ENCODE measurements at regions not wholly inside any gene's neighbourhood (a gene's known extent, or its start where the extent isn't known, plus 50 kb on each side); places are given as distances from the start of the nearest gene placed in this dataset.
"Not testable (repeated sequence)": the region's sequence is repeated elsewhere in the genome, so short reads cannot be mapped to it uniquely, and the experiment has no call there.

GRCh38 chr5:77867194-77867691 is 91.1 kb upstream of the TBCA start:
- DNase-seq, result no peak

- DNase-seq, result no peak
Measured at GRCh38 chr5:77866198-77866597, 90.1 kb upstream of the TBCA start.

DNA sequence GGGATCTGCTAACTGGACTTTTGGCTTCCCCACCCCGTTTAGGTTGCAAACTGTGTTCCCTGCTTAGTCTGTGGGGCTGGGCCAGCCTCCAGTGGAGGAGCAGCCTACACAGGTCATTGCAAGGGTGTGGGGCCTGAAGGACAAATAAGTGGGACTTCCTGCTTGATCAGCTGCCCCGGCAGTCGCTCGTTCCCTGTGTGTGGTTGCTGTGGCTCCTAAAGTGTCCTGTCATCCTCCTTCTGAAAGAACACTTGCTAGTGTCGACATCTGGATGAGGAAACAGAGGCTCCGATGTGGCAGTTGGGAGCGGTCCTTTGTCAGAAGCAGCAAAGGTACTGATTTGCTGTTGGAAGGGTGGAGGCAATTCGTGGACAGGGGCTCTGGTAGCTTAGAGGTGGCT is 88.9 kb upstream of the TBCA start:
- no peak for DNase-seq

DNA sequence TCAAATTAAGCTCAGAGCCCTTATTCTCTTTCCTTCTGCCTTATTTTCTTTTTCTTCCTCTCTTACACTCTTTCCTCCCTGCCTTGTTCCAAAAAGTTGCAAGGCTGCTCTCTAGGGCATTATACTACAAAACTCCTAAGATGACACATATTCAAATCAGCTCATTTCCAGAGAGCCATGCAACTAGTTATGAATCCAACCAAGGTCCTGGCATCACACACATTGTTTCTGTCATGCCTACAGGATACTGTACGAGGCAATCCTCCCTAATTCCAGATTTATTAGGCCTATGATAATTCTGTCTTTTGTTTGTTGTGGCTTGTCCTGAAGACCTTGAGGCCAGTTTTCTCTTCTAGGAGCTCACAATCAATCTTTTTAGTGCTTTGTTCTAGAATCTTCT is 87.0 kb upstream of the TBCA start:
- no peak for DNase-seq

- DNase-seq, result no peak
Measured at GRCh38 chr5:77861576-77861975, 85.4 kb upstream of the TBCA start.

- DNase-seq, result no peak
Measured at GRCh38 chr5:77859306-77859705, 83.2 kb upstream of the TBCA start.

DNA sequence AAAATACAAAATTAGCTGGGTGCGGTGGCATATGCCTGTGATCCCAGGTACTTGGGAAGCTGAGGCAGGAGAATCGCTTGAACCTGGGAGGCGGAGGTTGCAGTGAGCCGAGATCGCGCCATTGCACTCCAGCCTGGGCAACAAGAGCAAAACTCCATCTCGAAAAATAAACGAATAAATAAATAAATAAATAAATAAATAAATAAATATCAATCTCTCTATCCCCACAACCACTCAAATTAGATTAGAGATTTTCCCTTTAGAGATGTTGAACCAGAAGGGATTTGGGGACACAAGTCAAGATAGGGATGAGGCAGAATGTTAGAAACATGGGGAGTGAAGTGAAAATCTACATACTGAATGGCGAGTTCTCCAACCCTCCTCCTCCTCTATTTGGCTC is 82.5 kb upstream of the TBCA start:
- DNase-seq, result not testable (repeated sequence)

- DNase-seq, result no peak
Measured at GRCh38 chr5:77855369-77855768, 79.2 kb upstream of the TBCA start.

- DNase-seq, result no peak
Measured at GRCh38 chr5:77853353-77853907, 77.3 kb upstream of the TBCA start.

DNA sequence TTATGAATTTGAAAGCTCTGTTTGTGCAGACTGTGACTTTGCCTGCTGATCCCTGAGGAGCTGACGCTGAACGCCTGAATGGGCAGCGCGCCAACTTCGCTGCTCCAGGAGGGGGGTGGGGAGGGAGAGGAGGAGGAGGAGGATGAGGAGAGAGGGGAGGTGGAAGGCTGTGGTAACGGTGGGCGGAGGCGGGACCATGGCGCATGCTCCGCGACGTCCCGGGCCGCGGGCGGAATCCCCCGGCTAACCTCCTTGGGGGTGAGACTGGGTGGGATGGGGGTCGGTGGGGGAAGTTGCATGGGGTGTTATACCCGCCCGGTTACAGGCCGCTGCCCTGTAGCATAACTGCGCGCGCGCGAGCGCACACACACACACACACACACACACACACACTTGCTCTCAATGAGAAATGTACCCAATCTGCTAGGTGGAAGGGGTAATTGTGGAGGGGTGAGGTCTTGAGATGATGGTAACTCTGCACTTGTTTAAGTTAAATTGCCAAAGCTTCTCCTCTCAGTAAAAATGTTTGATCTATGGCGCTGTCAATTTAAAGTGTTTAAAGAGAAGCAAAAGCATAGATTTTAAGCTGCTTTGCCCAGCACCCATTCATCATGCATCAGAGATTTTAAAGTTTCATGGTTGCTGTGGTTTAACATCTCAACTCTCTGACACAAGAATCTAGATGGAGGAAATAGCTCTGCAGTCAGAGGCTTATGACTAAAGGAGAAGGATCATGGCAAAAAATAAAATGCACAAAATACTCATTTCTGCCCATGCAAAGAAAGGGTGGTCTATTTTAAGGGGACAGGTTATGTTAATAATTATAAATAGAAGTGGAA is 76.6 kb upstream of the TBCA start:
- DNase-seq, result peak; percentile 23

GRCh38 chr5:77852068-77852513 is 76.0 kb upstream of the TBCA start:
- no peak for DNase-seq

DNA sequence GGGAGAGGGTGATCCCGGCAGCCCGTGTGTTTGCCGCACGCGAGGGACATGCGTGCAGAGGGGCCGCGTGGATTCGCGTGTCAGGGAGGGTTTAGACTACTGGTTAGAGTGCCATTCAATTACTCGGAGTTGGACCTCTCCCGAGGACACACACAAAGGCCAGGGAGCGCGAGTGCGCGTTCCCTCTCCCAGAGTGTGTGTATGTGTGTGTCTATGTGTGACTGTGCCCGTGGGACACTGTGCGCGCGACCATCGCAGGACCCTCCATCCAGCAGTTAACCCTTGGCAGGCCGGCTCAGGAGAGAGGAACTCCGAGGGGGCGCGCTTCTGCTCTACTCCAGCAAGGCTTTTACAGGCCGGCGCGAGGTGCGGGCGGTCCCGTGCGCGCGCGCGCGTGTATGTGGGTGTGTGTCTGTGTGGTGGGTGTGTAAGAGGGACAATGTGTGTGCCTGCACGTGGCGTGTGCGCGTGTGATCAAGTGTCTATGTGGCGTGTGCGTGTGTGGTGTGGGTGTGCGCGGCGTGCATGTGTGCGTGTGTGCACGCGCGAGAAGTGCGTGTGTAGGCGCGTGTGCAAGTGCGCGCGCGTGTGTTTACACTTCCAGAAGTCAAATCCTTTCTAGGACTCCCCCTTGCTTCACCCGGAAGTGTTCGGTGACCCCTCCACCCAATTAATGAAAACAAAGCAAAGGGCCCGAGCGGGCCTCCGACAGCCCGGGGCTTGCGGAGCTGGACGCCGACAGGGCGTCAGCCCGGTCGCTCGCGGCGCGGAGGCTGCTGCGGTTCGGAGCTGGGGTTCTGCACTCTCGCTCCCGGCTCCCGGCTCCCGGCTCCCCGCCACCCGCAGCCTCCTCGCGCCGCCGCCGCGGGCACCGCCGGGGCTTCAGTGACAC is 75.3 kb upstream of the TBCA start:
- DNase-seq, result no peak

GRCh38 chr5:77850536-77851175 is 74.5 kb upstream of the TBCA start:
- DNase-seq, result no peak

- DNase-seq, result no peak
Measured at GRCh38 chr5:77849308-77849900, 73.3 kb upstream of the TBCA start.

GRCh38 chr5:77847814-77848290 is 71.7 kb upstream of the TBCA start:
- DNase-seq, result no peak

DNA sequence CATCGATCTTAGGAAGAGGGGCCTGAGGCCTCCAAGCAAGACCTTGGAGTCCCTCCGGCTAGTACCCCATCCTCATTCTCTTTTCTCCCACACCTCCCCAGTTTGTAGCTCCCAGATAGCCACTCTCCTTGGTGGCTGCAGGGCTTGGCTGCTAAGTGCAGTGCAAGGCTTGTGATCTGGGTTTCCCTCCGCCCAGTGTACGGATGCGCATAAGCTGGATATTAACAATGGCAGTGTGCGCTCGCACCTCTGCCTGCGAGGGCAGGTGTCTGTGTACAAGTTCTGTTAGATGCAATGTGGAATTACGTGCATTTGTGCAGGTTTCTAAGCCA is 71.0 kb upstream of the TBCA start:
- no peak for DNase-seq

DNA sequence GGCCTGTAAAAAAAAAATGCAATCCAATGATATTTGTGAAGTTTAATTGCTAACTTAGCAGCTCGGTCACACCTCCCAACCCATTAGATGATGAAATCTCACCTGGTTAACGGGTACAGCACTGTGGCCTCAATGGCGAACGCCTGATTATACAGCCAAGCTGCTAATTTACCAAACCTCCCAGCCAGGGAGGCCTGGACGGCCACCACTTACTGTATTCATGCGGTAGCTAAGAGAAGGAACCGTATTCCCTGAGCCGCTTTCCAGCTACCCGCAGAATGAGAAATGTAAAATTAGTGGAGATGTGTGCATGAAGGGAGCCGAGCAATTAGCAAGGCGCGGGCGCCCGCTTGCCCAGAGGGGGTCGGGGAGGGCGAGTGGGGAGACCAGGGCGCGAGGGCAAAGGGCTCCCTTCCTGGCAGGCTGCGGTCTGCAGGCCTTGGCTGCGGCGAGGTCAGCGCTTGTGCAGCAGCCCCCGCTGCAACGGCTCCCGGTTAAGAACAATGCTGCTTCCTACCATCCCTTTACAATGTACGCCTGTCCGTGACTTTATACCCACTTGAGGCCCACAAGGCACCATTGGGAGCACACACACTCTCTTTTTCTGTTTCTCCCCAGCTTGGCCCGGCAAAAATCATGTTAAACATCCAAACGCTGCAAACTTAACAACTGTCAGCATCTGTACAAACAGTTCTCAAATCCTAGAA is 70.4 kb upstream of the TBCA start:
- DNase-seq, result no peak

GRCh38 chr5:77845324-77845646 is 69.1 kb upstream of the TBCA start:
- DNase-seq, result no peak

DNA sequence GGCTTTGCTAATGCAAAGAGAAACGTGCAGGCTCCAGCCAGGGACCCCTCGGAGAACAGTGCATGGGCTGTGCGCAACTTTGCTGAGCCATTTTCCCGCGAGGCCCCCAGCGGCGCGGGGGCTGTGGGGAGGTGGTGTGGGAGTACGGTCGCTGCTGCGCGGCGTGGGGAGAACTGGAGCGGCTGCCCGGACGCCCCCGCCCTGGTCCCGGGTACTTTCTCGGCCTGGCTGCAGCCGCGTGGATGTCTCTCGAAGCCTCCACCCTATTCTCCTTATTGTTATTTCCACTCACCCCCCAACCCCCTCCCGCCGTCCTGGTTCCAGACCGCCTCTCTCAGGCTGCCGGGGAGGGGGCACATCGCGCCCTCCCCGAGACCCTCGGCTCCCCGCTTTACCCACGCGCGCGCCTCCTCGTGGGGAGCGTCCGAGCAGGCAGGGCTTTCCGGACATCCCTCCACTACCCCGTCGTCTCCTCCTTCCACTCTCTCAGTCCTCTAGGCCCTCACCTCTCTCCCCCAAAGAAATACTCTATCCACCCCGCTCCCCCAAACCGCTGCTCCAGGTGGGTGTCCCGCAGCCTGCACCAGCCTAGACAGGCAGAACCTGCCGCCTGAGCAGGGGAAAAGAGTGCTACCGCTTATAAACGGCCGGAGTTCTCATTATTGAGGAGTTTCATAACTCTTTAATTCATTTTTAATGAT is 68.6 kb upstream of the TBCA start:
- DNase-seq, result no peak

- DNase-seq, result no peak
Measured at GRCh38 chr5:77844373-77844622, 68.2 kb upstream of the TBCA start.

GRCh38 chr5:77843570-77844372 is 67.6 kb upstream of the TBCA start:
- no peak for DNase-seq
